ENCODE measurements at regions not wholly inside any gene's neighbourhood (a gene's known extent, or its start where the extent isn't known, plus 50 kb on each side); places are given as distances from the start of the nearest gene placed in this dataset.

- DNase-seq, result no peak
Measured at GRCh38 chr5:61653807-61654580, 321.9 kb downstream of the ZSWIM6 start.

GRCh38 chr5:61654876-61655275, 322.8 kb downstream of the ZSWIM6 start:
- no peak for DNase-seq

GRCh38 chr5:61657010-61657409, 325.0 kb downstream of the ZSWIM6 start:
- DNase-seq, result no peak

GRCh38 chr5:61657686-61658085, 325.6 kb downstream of the ZSWIM6 start:
- no peak for DNase-seq

GRCh38 chr5:61658592-61659008, 326.5 kb downstream of the ZSWIM6 start:
- peak; percentile 52 for DNase-seq

- no peak for DNase-seq
Measured at GRCh38 chr5:61659221-61659696, 327.2 kb downstream of the ZSWIM6 start.

- DNase-seq, result no peak
Measured at GRCh38 chr5:61662670-61663069, 330.6 kb downstream of the ZSWIM6 start.

- no peak for DNase-seq
Measured at GRCh38 chr5:61666064-61666621, 334.1 kb downstream of the ZSWIM6 start.

GRCh38 chr5:61667525-61668218, 335.6 kb downstream of the ZSWIM6 start:
- no peak for DNase-seq

- DNase-seq, result no peak
Measured at GRCh38 chr5:61669531-61669930, 337.5 kb downstream of the ZSWIM6 start.

GRCh38 chr5:61670941-61671340, 338.9 kb downstream of the ZSWIM6 start:
- DNase-seq, result no peak

- no peak for DNase-seq
Measured at GRCh38 chr5:61673007-61673735, 341.1 kb downstream of the ZSWIM6 start.

- DNase-seq, result no peak
Measured at GRCh38 chr5:61674378-61674777, 342.3 kb downstream of the ZSWIM6 start.

GRCh38 chr5:61675015-61675692, 343.1 kb downstream of the ZSWIM6 start:
- no peak for DNase-seq

- DNase-seq, result no peak
Measured at GRCh38 chr5:61677220-61677619, 345.2 kb downstream of the ZSWIM6 start.

- DNase-seq, result no peak
Measured at GRCh38 chr5:61678966-61679365, 346.9 kb downstream of the ZSWIM6 start.

- no peak for DNase-seq
Measured at GRCh38 chr5:61679562-61679961, 347.5 kb downstream of the ZSWIM6 start.

GRCh38 chr5:61680247-61680646, 348.2 kb downstream of the ZSWIM6 start:
- DNase-seq, result no peak

GRCh38 chr5:61683148-61683547, 351.1 kb downstream of the ZSWIM6 start:
- no peak for DNase-seq

GRCh38 chr5:61683926-61684325, 351.9 kb downstream of the ZSWIM6 start:
- no peak for DNase-seq

GRCh38 chr5:61686491-61687257, 354.6 kb downstream of the ZSWIM6 start:
- no peak for DNase-seq

GRCh38 chr5:61687371-61687770, 355.3 kb downstream of the ZSWIM6 start:
- DNase-seq, result no peak
